ENCODE measurements at regions not wholly inside any gene's neighbourhood (a gene's known extent, or its start where the extent isn't known, plus 50 kb on each side); places are given as distances from the start of the nearest gene placed in this dataset.
"Not testable (repeated sequence)": the region's sequence is repeated elsewhere in the genome, so short reads cannot be mapped to it uniquely, and the experiment has no call there.

DNA sequence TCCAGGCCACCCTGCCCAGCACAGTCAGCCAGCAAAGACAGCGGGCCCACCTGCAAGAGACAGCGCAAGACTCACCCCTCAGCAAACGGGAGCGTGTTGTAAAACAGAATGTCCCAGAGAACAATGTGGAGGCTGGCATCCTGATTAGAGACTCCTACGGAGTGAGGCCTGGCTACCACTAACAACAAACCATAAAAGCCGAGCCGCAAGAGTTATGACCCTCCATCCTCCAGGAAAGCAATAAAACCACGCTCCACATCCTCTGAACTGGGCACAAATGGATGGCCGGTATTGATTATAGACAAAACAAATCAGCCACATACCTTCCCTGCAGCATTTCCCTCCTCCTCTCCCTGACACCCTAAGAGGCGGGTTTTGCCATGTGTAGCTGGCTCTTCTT lies 75.8 kb upstream of the LIPC start:
- Mint-ChIP-seq H3K4me1 (peaks cover 14% of the 10 kb centered on the region), H3K4me3 (no peak overlapping the region), H3K27ac (no peak overlapping the region), H3K36me3 (ENCODE audit: low read depth) (no peaks in the 10 kb centered on the region), H3K27me3 (peaks cover 18% of the 10 kb centered on the region)
- no peaks in the 10 kb centered on the region for H3K9me3 ChIP-seq (ENCODE audit: control insufficient read depth, low read length, poor library complexity, severe bottlenecking)
- ATAC-seq (no peak), DNase-seq (no peak)

DNA sequence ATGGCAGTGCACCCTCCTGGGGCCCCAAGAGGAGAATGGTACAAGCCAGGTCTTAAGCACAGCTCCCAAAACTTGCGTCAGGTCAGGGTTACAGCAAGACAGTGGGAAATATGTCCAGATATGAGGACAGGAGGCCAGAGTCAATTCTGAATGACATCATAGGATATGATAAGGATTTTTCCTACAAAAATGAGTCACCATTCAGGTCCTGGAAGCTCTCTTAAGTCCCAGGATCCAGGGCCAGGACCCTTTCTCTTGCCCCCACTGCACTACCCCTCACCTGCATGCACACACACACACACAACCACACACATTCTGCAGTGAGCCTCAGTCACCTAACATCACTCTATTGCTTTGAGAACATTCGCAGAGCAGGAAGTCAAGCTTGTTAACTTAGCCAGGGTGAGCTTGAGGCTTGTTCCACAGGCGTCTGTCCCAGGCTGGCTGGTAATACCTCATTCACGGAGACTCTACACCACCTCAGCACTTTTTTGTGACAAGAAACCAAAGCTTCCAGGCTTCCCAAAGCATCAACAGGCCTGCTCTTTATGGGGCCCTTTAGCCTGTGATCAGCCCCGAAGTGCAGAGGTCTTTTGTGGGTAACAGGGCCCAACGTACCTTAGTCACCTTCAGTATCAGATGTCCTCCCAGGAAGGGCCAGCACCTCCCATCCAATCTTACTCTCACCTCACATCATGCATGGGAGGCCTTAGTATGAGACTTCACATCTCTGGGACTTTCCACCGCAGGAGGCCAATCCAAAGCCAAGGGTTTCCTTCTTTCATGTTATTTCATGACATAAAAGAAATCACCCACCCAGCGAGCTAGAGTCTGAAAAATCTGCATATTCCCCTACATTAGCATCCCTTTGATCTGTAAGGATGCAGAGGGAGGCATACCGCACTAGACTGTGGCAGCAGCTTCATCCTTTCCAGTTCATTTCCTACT lies 74.0 kb upstream of the LIPC start:
- Mint-ChIP-seq H3K4me1 (peaks cover 19% of the 10 kb centered on the region), H3K36me3 (ENCODE audit: low read depth) (no peaks in the 10 kb centered on the region), H3K4me3 (no peak overlapping the region), H3K27me3 (peaks cover 10% of the 10 kb centered on the region), H3K27ac (peak overlapping the region; percentile 92)
- no peaks in the 10 kb centered on the region for H3K9me3 ChIP-seq (ENCODE audit: control insufficient read depth, low read length, poor library complexity, severe bottlenecking)
- DNase-seq (no peak), ATAC-seq (peak; percentile 92)

DNA sequence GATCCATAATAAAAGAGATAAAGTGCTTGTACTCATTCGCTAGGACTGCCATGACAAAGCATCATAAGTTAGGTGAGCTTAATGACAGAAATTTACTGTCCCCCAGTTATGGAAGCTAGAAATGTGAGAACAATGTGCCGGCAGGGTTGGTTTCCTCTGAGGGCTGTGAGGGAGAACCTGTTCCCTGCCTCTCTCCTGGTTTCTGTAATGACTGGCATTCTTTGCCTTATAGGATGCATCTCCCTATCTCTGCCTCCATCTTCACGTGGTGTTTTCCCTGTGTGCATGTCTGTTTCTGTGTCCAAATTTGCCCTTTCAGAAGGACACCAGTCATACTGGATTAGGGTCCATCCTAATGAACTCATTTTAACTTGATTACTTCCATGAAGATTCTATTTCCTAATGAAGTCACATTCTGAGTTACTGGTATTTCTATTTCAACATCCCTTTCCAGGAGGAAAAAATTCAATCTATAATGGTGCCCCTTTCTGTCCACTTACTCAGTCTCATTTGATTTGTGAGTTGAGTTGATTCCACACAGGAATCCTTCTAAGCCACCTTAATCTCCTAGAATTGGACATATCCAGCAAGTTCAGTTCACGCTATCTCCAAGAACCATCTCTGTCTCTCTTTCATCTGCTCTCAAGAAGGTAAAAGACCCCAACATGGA lies 71.2 kb upstream of the LIPC start:
- H3K27ac Mint-ChIP-seq, result no peak overlapping the region
- no peak for ATAC-seq
- H3K36me3 Mint-ChIP-seq (ENCODE audit: low read depth), result peaks cover 2% of the 10 kb centered on the region
- H3K9me3 ChIP-seq (ENCODE audit: control insufficient read depth, low read length, poor library complexity, severe bottlenecking), result no peaks in the 10 kb centered on the region
- H3K27me3 Mint-ChIP-seq, result peaks cover 4% of the 10 kb centered on the region
- DNase-seq, result no peak
- H3K4me1 Mint-ChIP-seq, result peaks cover 23% of the 10 kb centered on the region
- no peak overlapping the region for H3K4me3 Mint-ChIP-seq

DNA sequence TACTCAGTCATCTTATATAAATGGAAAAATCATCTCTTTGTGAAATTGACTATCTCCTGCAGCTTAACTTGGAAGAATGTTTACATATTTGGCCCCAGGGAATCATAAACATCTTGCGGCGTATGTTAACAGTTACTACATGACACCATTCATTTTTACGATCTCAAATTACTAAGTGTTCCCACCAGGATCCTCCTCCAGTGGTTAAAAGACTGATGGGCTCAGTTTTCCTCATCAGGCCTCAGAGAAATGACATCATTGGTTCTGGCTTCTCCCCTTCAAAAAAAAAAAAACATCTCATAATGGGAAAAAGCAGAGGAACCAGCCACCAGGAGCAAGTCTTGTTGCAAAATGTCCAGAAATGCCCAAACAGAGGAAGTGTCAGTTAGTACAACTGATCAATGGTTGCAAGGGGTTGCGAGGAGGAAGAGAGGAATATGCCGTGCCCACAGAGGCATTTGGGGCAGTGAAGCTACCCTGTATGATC lies 70.5 kb upstream of the LIPC start:
- H3K4me1 Mint-ChIP-seq, result peaks cover 23% of the 10 kb centered on the region
- H3K4me3 Mint-ChIP-seq, result no peak overlapping the region
- peaks cover 2% of the 10 kb centered on the region for H3K36me3 Mint-ChIP-seq (ENCODE audit: low read depth)
- peaks cover 4% of the 10 kb centered on the region for H3K27me3 Mint-ChIP-seq
- no peak for ATAC-seq
- H3K9me3 ChIP-seq (ENCODE audit: control insufficient read depth, low read length, poor library complexity, severe bottlenecking), result no peaks in the 10 kb centered on the region
- H3K27ac Mint-ChIP-seq, result no peak overlapping the region
- no peak for DNase-seq

DNA sequence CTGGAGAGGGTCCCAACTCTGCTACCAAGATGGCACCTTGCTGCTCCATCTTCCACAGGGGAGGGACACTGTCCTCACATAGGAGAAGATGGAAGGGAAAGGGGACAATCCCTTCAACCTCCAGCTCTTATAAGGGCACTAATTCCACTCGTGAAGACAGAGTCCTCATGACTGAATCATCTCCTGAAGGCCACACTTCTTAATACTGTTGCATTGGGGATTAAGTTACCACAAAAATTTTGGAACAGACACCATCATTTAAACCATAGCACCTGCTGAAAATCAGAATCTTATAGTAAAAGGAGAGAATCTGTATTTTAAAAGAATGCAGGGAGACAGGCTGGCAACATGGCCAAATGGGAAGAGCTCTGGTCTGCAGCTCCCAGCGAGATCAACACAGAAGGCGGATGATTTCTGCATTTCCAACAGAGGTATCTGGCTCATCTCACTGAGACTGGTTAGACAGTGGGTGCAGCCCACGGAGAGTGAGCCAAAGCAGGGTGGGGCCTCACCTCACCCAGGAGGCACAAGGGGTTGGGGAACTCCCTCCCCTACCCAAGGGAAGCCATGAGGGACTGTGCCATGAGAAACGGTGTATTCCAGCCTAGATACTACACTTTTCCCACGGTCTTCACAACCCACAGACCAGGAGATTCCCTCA lies 69.4 kb upstream of the LIPC start:
- DNase-seq (no peak), ATAC-seq (no peak)
- Mint-ChIP-seq H3K4me1 (peaks cover 21% of the 10 kb centered on the region), H3K36me3 (ENCODE audit: low read depth) (peaks cover 2% of the 10 kb centered on the region), H3K27me3 (peaks cover 4% of the 10 kb centered on the region), H3K27ac (no peak overlapping the region), H3K4me3 (peak overlapping the region; percentile 43)
- H3K9me3 ChIP-seq (ENCODE audit: control insufficient read depth, low read length, poor library complexity, severe bottlenecking), result no peaks in the 10 kb centered on the region

DNA sequence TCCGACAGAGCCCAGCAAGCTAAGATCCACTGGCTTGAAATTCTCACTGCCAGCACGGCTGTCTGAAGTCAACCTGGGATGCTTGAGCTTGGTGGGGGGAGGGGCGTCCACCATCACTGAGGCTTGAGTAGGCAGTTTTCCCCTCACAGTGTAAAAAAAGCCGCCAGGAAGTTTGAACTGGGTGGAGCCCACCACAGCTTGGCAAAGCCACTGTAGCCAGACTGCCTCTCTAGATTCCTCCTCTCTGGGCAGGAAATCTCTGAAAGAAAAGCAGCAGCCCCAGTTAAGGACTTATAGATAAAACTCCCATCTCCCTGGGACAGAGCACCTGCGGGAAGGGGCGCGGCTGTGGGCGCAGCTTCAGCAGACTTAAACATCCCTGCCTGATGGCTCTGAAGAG lies 68.7 kb upstream of the LIPC start:
- not testable (repeated sequence) for H3K36me3 Mint-ChIP-seq (ENCODE audit: low read depth); H3K9me3 ChIP-seq (ENCODE audit: control insufficient read depth, low read length, poor library complexity, severe bottlenecking); H3K27ac Mint-ChIP-seq; H3K4me3 Mint-ChIP-seq; H3K27me3 Mint-ChIP-seq; DNase-seq; ATAC-seq
- peaks cover 14% of the 10 kb centered on the region for H3K4me1 Mint-ChIP-seq

DNA sequence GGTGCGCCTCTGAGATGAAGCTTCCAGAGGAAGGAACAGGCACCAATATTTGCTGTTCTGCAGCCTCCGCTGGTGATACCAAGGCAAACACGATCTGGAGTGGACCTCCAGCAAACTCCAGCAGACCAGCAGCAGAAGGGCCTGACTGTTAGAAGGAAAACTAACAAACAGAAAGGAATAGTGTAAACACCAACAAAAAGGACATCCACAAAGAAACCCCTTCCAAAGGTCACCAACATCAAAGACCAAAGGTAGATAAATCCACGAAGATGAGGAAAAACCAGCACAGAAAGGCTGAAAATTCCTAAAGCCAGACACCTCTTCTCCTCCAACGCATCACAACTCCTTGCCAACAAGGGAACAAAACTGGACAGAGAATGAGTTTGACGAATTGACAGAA lies 68.1 kb upstream of the LIPC start:
- not testable (repeated sequence) for DNase-seq; H3K27me3 Mint-ChIP-seq; H3K9me3 ChIP-seq (ENCODE audit: control insufficient read depth, low read length, poor library complexity, severe bottlenecking); H3K4me3 Mint-ChIP-seq; ATAC-seq; H3K27ac Mint-ChIP-seq; H3K36me3 Mint-ChIP-seq (ENCODE audit: low read depth)
- peaks cover 11% of the 10 kb centered on the region for H3K4me1 Mint-ChIP-seq

DNA sequence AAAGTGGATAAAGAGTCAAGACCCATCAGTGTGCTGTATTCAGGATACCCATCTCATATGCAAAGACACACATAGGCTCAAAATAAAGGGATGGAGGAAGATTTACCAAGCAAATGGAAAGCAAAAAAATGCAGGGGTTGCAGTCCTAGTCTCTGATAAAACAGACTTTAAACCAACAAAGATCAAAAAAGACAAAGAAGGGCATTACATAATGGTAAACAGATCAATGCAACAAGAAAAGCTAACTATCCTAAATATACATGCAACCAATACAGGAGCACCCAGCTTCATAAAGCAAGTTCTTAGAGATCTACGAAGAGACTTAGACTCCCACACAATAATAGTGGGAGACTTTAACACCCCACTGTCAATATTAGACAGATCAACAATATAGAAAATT lies 66.7 kb upstream of the LIPC start:
- not testable (repeated sequence) for ATAC-seq; H3K27me3 Mint-ChIP-seq; H3K27ac Mint-ChIP-seq; H3K36me3 Mint-ChIP-seq (ENCODE audit: low read depth); DNase-seq; H3K9me3 ChIP-seq (ENCODE audit: control insufficient read depth, low read length, poor library complexity, severe bottlenecking); H3K4me3 Mint-ChIP-seq
- H3K4me1 Mint-ChIP-seq, result peaks cover 17% of the 10 kb centered on the region

DNA sequence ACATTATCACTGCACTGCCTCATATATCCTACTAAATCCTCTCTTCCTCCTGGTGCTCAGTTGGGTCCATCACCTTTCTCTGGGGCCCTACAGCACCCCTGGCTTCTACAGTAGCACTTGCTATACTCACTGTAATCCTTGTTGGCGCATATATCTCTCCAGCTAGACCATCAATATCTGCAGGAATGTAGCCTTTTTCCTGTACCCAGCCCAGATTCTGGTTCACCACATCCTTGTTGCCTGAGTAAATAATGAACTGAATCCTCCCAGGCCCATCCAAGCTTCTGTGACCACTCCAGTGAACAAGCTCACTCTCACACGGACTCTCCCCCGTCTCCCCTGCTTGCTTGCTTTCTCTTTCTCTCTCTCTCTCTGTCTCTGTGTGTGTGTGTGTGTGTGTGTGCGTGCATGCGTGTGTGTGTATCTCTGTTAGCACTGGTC lies 62.5 kb upstream of the LIPC start:
- Mint-ChIP-seq H3K27ac (no peak overlapping the region), H3K4me1 (peaks cover 8% of the 10 kb centered on the region), H3K4me3 (peak overlapping the region; percentile 4), H3K27me3 (no peaks in the 10 kb centered on the region), H3K36me3 (ENCODE audit: low read depth) (no peaks in the 10 kb centered on the region)
- DNase-seq (no peak), ATAC-seq (peak; percentile 71)
- H3K9me3 ChIP-seq (ENCODE audit: control insufficient read depth, low read length, poor library complexity, severe bottlenecking), result no peaks in the 10 kb centered on the region

DNA sequence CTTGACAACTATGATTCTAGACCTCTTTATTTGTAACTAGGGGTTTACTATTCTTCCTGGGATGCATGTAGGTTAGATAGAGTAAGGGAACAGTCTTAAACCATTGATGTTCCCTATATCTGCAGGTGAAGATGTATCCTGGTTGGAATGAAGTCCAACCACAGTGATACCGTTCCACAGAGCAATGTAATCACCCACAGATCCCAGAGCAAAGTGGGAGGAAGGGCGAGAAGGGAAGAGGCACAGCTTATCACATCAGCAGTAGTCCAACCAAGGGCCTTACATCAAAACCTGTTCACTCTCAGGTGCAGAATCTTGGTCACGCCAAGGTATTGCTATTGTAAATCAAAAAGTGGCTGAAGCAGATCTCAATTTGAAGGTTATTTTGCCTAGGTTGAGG lies 61.8 kb upstream of the LIPC start:
- Mint-ChIP-seq H3K4me1 (peaks cover 8% of the 10 kb centered on the region), H3K27ac (no peak overlapping the region), H3K27me3 (no peaks in the 10 kb centered on the region), H3K36me3 (ENCODE audit: low read depth) (peaks cover 2% of the 10 kb centered on the region), H3K4me3 (no peak overlapping the region)
- no peaks in the 10 kb centered on the region for H3K9me3 ChIP-seq (ENCODE audit: control insufficient read depth, low read length, poor library complexity, severe bottlenecking)
- ATAC-seq (no peak), DNase-seq (no peak)

DNA sequence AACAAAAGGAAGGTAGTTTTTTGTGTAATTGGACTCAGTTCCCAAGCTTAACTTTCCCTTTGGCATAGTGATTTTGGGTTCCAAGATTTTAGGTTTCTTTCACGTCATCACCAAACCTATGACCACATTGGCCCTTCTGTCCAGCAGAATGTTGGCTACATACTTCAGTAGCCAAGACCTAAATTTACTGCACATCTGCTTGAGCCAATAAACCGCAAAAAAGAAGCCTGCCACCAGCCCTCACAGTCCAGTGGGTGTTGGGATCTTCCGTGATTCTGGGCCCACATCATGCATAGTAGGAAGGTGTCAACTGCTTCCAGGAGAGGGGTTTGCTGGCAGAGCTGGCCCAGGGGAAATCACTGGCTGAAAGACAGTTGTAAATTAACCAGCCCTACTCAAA lies 57.6 kb upstream of the LIPC start:
- Mint-ChIP-seq H3K27me3 (no peaks in the 10 kb centered on the region), H3K36me3 (ENCODE audit: low read depth) (peaks cover 2% of the 10 kb centered on the region), H3K4me1 (peaks cover 7% of the 10 kb centered on the region), H3K4me3 (no peak overlapping the region), H3K27ac (no peak overlapping the region)
- ATAC-seq (no peak), DNase-seq (no peak)
- H3K9me3 ChIP-seq (ENCODE audit: control insufficient read depth, low read length, poor library complexity, severe bottlenecking), result no peaks in the 10 kb centered on the region

DNA sequence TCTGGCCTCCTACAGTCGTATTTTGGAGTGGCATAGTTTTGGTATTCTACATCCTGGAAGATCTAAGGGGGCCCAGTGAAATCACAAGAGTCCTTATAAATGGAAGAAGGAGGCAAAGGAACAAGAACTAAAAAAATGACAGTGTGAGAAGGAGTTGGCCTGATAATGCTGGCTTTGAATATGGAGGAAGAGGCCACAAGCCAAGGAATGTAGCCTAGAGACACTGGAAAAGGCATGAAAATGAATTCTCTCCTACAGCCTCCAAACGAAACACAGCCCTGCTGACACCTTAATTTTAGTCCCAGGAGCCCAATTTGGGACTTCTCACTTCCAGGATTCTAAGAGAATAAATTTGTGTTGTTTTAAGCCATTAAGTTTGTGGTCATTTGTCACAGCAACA lies 54.6 kb upstream of the LIPC start:
- no peak for ATAC-seq
- no peak overlapping the region for H3K27ac Mint-ChIP-seq

More for the DNA sequence above, 54.6 kb upstream of the LIPC start:
- no peaks in the 10 kb centered on the region for H3K4me1 Mint-ChIP-seq
- no peaks in the 10 kb centered on the region for H3K9me3 ChIP-seq (ENCODE audit: control insufficient read depth, low read length, poor library complexity, severe bottlenecking)
- DNase-seq, result no peak
- H3K4me3 Mint-ChIP-seq, result no peak overlapping the region
- H3K27me3 Mint-ChIP-seq, result no peaks in the 10 kb centered on the region
- H3K36me3 Mint-ChIP-seq (ENCODE audit: low read depth), result peaks cover 2% of the 10 kb centered on the region

Data from T-helper 17 cell (primary cell).